Neural cell (in vitro differentiated cells): ENCODE measurements at regions not wholly inside any gene's neighbourhood (a gene's known extent, or its start where the extent isn't known, plus 50 kb on each side); places are given as distances from the start of the nearest gene placed in this dataset.

Experiments used
- H2AFZ ChIP-seq: fragments of 200-600, 300-800 bp; sonication (generic), shearing (Covaris generic); 2 replicates; pipeline ENCODE4 v1.6.0; 2014; ENCODE audit warnings: low read depth, mild to moderate bottlenecking, antibody characterized with exemption, low read length, moderate library complexity
- H3F3A ChIP-seq: fragments of 200-600 bp; shearing (Covaris generic); 2 replicates; pipeline ENCODE4 v1.6.1; 2016; ENCODE audit warnings: mild to moderate bottlenecking, moderate library complexity, mixed read lengths, antibody characterized with exemption, low read length; ENCODE audit not compliant: insufficient read depth, poor library complexity, severe bottlenecking
- H3K27ac ChIP-seq: fragments of 200-600, 300-800 bp; sonication (generic), shearing (Covaris generic); 2 replicates; pipeline ENCODE4 v1.5.1; 2014; ENCODE audit warnings: mild to moderate bottlenecking, low read length, moderate library complexity
- H3K27me3 ChIP-seq: fragments of 300-800, 200-600 bp; sonication (generic), shearing (Covaris generic); 2 replicates; pipeline ENCODE4 v1.6.0; 2014; ENCODE audit warnings: mild to moderate bottlenecking, low read depth, low read length, moderate library complexity; ENCODE audit not compliant: insufficient read depth
- H3K36me3 ChIP-seq: fragments of 300-800, 200-600 bp; sonication (generic), shearing (Covaris generic); 2 replicates; pipeline ENCODE4 v1.5.1; 2014; ENCODE audit warnings: mild to moderate bottlenecking, antibody characterized with exemption, low read length, moderate library complexity; ENCODE audit not compliant: insufficient read depth
- H3K4me2 ChIP-seq: fragments of 300-800, 200-600 bp; sonication (generic), shearing (Covaris generic); 2 replicates; pipeline ENCODE4 v1.6.0; 2014; ENCODE audit warnings: mild to moderate bottlenecking, low read length
- H3K4me3 ChIP-seq: fragments of 300-800, 200-600 bp; sonication (generic), shearing (Covaris generic); 2 replicates; pipeline ENCODE4 v1.5.1; 2014; ENCODE audit warnings: mild to moderate bottlenecking, low read length, moderate library complexity
- H3K79me2 ChIP-seq: fragments of 200-600 bp; shearing (Covaris generic); replicated peaks from 2 replicates; pipeline ENCODE4 v1.6.0; 2014; ENCODE audit warnings: mild to moderate bottlenecking, low read length, moderate library complexity; ENCODE audit not compliant: insufficient read depth
- H3K9ac ChIP-seq: fragments of 300-800, 200-600 bp; sonication (generic), shearing (Covaris generic); 2 replicates; pipeline ENCODE4 v1.6.1; 2016; ENCODE audit warnings: mild to moderate bottlenecking, low read length, mixed read lengths
- H3K9me2 ChIP-seq: fragments of 200-600 bp; shearing (Covaris generic); 2 replicates; pipeline ENCODE4 v1.6.1; 2016; ENCODE audit warnings: mild to moderate bottlenecking, low read length, mixed read lengths; ENCODE audit not compliant: insufficient read depth
- H3K9me3 ChIP-seq: fragments of 200-600, 300-800 bp; sonication (generic), shearing (Covaris generic); 2 replicates; pipeline ENCODE4 v1.6.1; 2016; ENCODE audit warnings: mild to moderate bottlenecking, mixed run types, low read length, moderate library complexity, mixed read lengths
- H4K20me1 ChIP-seq: fragments of 200-600 bp; shearing (Covaris generic); 2 replicates; pipeline ENCODE4 v1.6.1; 2016; ENCODE audit warnings: mild to moderate bottlenecking, mixed run types; ENCODE audit not compliant: insufficient read depth
- EP300 ChIP-seq: fragments of 450-650 bp; conservative IDR thresholded peaks from 2 replicates; pipeline ENCODE4 v1.6.1; 2014; ENCODE audit warnings: antibody characterized with exemption, mild to moderate bottlenecking, moderate library complexity; ENCODE audit not compliant: poor library complexity, severe bottlenecking
- EZH2 ChIP-seq: fragments of 200-600, 300-800 bp; shearing (Covaris generic), sonication (generic); IDR thresholded peaks from 2 replicates; pipeline ENCODE4 v1.6.1; 2014; ENCODE audit warnings: antibody characterized with exemption, low read length, borderline replicate concordance, mild to moderate bottlenecking; ENCODE audit not compliant: insufficient read depth, poor library complexity, severe bottlenecking
- MXI1 ChIP-seq: fragments of 450-650 bp; conservative IDR thresholded peaks from 2 replicates; pipeline ENCODE4 v1.6.1; 2014; ENCODE audit warnings: antibody characterized with exemption, mild to moderate bottlenecking; ENCODE audit not compliant: poor library complexity, severe bottlenecking
- POLR2AphosphoS5 ChIP-seq: IDR thresholded peaks from 2 replicates; pipeline ENCODE4 v1.6.1; 2012
- RAD21 ChIP-seq: fragments of 450-650 bp; conservative IDR thresholded peaks from 2 replicates; pipeline ENCODE4 v1.6.1; 2014; ENCODE audit warnings: antibody characterized with exemption, mild to moderate bottlenecking, moderate library complexity
- SMC3 ChIP-seq: fragments of 450-650 bp; conservative IDR thresholded peaks from 2 replicates; pipeline ENCODE4 v1.6.1; 2014; ENCODE audit warnings: antibody characterized with exemption, mild to moderate bottlenecking, moderate library complexity; ENCODE audit not compliant: poor library complexity
- TAF1 ChIP-seq: IDR thresholded peaks from 2 replicates; pipeline ENCODE4 v1.6.1; 2012; ENCODE audit warnings: low read depth
- TF ChIP-seq, protein P1 (sequence below): fragments of 450-650 bp; IDR thresholded peaks from 2 replicates; pipeline ENCODE4 v1.5.1; 2014; ENCODE audit warnings: antibody characterized with exemption, mild to moderate bottlenecking, moderate library complexity; ENCODE audit not compliant: poor library complexity, severe bottlenecking
- TF ChIP-seq, protein P2 (sequence below): IDR thresholded peaks from 2 replicates; pipeline ENCODE4 v1.6.1; 2012; ENCODE audit warnings: borderline replicate concordance

DNA sequence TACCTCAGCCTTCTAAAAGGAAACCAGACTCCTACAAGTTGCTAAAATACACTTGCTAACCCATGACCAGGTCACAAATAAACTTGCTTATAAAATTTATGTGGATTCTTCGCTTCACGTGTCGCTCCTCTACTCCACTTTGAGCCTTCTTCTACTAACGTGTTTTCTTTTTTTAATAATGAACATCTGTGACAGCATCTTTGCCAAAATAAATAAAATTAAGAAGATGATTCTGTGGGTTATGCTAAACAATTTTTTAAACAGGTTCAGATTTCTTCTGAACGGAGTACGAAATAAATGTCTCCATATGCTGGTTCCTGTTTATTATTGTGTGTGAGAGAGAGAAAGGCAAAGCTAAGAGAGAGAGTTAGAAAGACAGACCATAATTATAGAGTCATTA, 735.8 kb downstream of the LTN1 start:
- no peak for TF ChIP-seq EP300
- no peak for TF ChIP-seq RAD21
- no peak for TF ChIP-seq EZH2
- TF ChIP-seq, protein P1, sequence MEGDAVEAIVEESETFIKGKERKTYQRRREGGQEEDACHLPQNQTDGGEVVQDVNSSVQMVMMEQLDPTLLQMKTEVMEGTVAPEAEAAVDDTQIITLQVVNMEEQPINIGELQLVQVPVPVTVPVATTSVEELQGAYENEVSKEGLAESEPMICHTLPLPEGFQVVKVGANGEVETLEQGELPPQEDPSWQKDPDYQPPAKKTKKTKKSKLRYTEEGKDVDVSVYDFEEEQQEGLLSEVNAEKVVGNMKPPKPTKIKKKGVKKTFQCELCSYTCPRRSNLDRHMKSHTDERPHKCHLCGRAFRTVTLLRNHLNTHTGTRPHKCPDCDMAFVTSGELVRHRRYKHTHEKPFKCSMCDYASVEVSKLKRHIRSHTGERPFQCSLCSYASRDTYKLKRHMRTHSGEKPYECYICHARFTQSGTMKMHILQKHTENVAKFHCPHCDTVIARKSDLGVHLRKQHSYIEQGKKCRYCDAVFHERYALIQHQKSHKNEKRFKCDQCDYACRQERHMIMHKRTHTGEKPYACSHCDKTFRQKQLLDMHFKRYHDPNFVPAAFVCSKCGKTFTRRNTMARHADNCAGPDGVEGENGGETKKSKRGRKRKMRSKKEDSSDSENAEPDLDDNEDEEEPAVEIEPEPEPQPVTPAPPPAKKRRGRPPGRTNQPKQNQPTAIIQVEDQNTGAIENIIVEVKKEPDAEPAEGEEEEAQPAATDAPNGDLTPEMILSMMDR, result no peak
- TF ChIP-seq POLR2AphosphoS5, result no peak
- no peak for TF ChIP-seq TAF1
- TF ChIP-seq, protein P2, sequence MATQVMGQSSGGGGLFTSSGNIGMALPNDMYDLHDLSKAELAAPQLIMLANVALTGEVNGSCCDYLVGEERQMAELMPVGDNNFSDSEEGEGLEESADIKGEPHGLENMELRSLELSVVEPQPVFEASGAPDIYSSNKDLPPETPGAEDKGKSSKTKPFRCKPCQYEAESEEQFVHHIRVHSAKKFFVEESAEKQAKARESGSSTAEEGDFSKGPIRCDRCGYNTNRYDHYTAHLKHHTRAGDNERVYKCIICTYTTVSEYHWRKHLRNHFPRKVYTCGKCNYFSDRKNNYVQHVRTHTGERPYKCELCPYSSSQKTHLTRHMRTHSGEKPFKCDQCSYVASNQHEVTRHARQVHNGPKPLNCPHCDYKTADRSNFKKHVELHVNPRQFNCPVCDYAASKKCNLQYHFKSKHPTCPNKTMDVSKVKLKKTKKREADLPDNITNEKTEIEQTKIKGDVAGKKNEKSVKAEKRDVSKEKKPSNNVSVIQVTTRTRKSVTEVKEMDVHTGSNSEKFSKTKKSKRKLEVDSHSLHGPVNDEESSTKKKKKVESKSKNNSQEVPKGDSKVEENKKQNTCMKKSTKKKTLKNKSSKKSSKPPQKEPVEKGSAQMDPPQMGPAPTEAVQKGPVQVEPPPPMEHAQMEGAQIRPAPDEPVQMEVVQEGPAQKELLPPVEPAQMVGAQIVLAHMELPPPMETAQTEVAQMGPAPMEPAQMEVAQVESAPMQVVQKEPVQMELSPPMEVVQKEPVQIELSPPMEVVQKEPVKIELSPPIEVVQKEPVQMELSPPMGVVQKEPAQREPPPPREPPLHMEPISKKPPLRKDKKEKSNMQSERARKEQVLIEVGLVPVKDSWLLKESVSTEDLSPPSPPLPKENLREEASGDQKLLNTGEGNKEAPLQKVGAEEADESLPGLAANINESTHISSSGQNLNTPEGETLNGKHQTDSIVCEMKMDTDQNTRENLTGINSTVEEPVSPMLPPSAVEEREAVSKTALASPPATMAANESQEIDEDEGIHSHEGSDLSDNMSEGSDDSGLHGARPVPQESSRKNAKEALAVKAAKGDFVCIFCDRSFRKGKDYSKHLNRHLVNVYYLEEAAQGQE, result no peak
- no peak for TF ChIP-seq MXI1
- no peak for TF ChIP-seq SMC3
- no peaks in the 10 kb centered on the region for H3F3A ChIP-seq
- no peaks in the 10 kb centered on the region for H3K36me3 ChIP-seq
- H3K4me2 ChIP-seq, result no peak overlapping the region
- no peak overlapping the region for H3K27ac ChIP-seq
- H3K9me3 ChIP-seq, result no peaks in the 10 kb centered on the region
- H4K20me1 ChIP-seq, result no peaks in the 10 kb centered on the region
- no peaks in the 10 kb centered on the region for H3K27me3 ChIP-seq
- no peaks in the 10 kb centered on the region for H3K9me2 ChIP-seq
- no peak overlapping the region for H3K4me3 ChIP-seq
- no peaks in the 10 kb centered on the region for H3K79me2 ChIP-seq
- no peak overlapping the region for H2AFZ ChIP-seq
- no peak overlapping the region for H3K9ac ChIP-seq

DNA sequence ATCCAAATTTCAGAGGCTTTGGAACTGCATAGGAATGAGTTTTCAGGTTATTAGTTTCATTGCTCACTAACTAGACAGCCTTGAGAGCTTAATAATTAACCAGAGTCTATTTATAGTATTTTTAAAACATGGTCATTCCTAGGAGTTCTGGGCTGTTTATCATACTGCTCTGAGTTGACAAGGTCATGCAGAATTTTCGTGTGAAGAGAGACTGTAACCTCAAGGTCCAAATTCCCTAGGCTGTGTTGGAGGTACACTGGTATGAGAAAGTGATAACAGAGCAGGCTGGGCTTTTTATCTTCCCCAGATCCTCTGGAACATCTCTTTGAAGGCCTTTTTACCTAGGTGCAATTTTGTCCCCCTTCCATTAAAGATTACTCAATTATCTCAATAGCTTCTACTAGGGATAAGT, 736.3 kb downstream of the LTN1 start:
- no peak overlapping the region for H3K4me2 ChIP-seq
- no peak overlapping the region for H3K9ac ChIP-seq
- no peaks in the 10 kb centered on the region for H3K27me3 ChIP-seq
- no peaks in the 10 kb centered on the region for H3F3A ChIP-seq
- H4K20me1 ChIP-seq, result no peaks in the 10 kb centered on the region
- no peaks in the 10 kb centered on the region for H3K79me2 ChIP-seq
- no peak overlapping the region for H3K27ac ChIP-seq
- H3K9me3 ChIP-seq, result no peaks in the 10 kb centered on the region
- TF ChIP-seq EZH2, result no peak
- TF ChIP-seq EP300, result no peak
- no peak overlapping the region for H3K4me3 ChIP-seq
- no peaks in the 10 kb centered on the region for H3K9me2 ChIP-seq
- no peak overlapping the region for H2AFZ ChIP-seq
- no peaks in the 10 kb centered on the region for H3K36me3 ChIP-seq

DNA sequence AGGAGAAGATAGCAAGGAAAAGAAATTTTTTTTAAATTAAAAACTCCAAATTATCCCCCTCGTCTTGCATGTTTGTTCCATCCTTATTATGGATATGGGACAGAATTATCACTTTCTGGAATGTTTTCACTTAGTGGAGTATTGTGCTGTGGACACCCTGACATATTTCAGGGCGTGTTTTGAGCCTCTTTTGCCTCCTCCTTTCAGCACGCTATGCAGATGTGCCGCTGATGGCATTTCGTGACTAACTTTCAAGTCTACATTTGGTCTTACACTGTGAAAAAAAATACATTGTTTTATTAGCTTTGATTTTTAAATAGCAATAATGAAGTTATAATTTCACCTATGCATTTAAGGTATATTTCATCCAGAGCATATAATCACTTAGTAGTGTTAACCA, 738.7 kb downstream of the LTN1 start:
- H3K9me3 ChIP-seq, result no peaks in the 10 kb centered on the region
- H3K9ac ChIP-seq, result no peak overlapping the region
- no peak overlapping the region for H2AFZ ChIP-seq
- H3K36me3 ChIP-seq, result no peaks in the 10 kb centered on the region
- no peak overlapping the region for H3K4me2 ChIP-seq
- no peaks in the 10 kb centered on the region for H4K20me1 ChIP-seq
- no peak overlapping the region for H3K27ac ChIP-seq
- no peak overlapping the region for H3K4me3 ChIP-seq
- no peaks in the 10 kb centered on the region for H3K9me2 ChIP-seq
- H3K27me3 ChIP-seq, result no peaks in the 10 kb centered on the region
- TF ChIP-seq RAD21 (no peak), SMC3 (no peak)
- no peaks in the 10 kb centered on the region for H3K79me2 ChIP-seq
- H3F3A ChIP-seq, result no peaks in the 10 kb centered on the region
